ENCODE measurements at regions not wholly inside any gene's neighbourhood (a gene's known extent, or its start where the extent isn't known, plus 50 kb on each side); places are given as distances from the start of the nearest gene placed in this dataset.

- TF ChIP-seq KDM2B (CRISPR knock-in tag; IDR thresholded peaks at IDR 0.05) (no peak), ZNF717 (CRISPR knock-in tag; IDR thresholded peaks at IDR 0.05) (no peak), ZNF398 (CRISPR knock-in tag; IDR thresholded peaks at IDR 0.05) (no peak), CTCF (IDR thresholded peaks at IDR 0.05 in 2 of 3, conservative IDR thresholded peaks at IDR 0.05 in 1 of 3; ENCODE audit: insufficient read depth in 2 of 3, low read depth in 1 of 3, low read length in 3 of 3) (no peak), TSHZ1 (CRISPR knock-in tag; IDR thresholded peaks at IDR 0.05) (no peak), RREB1 (CRISPR knock-in tag; IDR thresholded peaks at IDR 0.05) (no peak), FOXM1 (IDR thresholded peaks at IDR 0.05; ENCODE audit: low read depth) (no peak), FOXM1 (CRISPR knock-in tag; IDR thresholded peaks at IDR 0.05; ENCODE audit: low read depth) (no peak), EP300 (IDR thresholded peaks at IDR 0.05; ENCODE audit: low read length) (no peak), MED1 (CRISPR knock-in tag; IDR thresholded peaks at IDR 0.05; ENCODE audit: borderline replicate concordance) (no peak), NCOA1 (IDR thresholded peaks at IDR 0.05; ENCODE audit: low read depth) (no peak), SMARCB1 (IDR thresholded peaks at IDR 0.05; ENCODE audit: insufficient read length, low read depth) (no peak)
These were observed 176.0 kb downstream of the UXS1 start for GRCh38 chr2:106018141-106018540.
